ENCODE measurements at regions not wholly inside any gene's neighbourhood (a gene's known extent, or its start where the extent isn't known, plus 50 kb on each side); places are given as distances from the start of the nearest gene placed in this dataset.

DNA sequence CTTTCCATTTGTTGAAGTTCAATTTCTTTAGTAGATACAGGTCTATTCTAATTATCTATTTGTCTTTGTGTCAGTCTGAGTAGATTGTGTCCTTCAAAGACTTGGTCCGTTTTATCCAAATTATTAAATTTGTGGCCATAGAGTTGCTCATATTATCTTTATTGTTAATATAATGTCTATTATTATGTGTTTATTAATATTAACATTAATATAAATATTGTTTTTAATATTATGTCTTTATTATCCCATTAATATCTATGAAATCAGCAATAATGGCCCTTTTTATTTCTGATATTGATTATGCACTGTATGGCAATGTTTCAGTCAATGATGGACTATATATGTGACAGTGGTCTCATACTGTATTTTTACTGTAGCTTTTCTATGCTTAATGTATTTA lies 2067.3 kb upstream of the AGA start:
- DNase-seq, result no peak

DNA sequence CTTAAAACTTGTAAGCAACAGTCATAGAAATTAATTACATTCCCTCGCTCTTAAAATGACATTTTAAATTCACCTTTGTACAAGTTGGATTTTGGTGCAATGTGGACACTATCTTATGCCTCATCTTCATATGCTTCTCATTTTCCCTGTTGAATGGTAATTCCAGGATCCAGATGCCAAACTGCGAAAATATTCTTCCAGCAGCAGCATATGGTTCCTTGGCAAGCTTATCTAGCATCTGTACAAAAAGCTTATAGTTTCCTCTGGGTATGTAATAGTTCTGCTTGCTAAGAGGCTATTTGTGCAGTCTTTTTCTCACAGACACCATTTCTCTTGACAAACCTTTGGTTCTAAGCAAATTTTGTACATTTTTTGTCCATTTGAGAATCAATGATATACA lies 2079.7 kb upstream of the AGA start:
- no peak for DNase-seq

DNA sequence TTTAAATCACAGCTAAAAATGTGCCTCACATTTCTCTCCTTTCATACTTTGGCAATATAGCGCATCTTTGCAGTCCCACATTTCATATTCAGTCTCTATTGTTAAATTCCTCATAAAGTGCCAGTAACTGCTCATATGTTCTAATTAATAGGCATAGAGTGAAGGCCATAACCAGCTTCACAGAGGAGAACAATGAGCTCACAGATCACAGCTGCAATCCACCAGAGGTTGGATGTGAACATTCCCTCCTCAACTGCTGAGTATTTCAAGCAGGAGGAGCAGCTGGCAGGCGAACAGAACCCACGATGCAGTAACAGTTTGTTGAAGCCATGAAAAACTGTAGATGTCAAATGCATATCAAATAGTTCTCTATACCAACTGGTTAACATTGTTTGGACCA lies 2088.7 kb upstream of the AGA start:
- DNase-seq, result no peak

DNA sequence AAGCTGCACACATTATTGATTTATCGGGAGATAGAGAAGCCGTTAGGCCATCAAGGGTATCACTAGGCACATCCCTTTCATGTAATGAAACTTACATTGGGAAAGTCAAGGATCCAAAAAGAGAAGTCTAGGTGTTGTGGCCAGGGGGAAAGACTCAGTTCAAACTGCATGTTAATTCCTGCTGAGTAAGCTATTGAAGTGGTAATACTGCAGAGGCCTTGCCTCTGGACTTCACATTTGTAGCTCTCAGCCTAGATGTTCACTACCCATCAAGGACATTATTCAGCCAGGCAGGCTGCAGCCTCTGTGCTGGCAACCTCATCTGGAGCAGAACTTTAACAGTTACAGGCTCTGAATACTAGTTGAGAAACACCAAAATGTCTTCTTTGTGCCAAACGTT lies 2094.5 kb upstream of the AGA start:
- DNase-seq, result no peak

DNA sequence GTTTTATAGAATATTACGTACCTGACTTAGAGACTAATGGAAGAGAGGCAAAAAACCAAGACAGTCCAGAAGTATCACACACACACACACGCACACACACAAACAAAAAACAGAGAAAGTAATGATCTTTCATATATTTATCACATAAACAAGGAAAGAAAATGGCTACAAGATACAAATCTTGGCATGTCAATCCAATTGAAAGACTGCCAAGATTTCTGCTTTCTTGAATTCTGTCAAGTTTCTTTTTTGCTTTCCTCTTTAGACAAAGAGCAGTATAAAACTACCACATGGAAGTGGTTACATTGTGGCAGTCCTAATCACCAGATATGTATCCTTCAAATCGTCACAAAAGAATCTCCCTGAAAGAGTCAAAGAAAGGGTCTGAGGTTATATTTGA lies 2097.4 kb upstream of the AGA start:
- DNase-seq, result no peak

DNA sequence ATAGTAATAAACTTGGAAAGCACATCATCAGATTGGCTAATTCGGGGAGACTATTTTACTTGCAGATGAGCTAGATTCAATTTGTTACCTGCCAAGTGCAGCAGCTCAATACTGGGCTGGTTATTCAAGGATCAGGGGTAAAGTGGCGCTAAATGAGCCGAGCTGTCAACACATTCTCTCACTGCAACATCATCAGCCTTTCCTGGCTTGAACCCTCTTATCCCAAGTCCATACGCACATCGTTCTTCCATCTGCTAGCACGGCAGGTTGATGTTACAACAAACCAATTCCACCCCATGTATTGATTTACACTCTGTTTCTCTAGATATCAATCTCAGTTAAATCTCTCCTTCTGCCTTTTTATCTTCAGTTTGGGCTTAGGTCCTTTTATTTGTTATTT lies 2101.5 kb upstream of the AGA start:
- DNase-seq, result no peak

DNA sequence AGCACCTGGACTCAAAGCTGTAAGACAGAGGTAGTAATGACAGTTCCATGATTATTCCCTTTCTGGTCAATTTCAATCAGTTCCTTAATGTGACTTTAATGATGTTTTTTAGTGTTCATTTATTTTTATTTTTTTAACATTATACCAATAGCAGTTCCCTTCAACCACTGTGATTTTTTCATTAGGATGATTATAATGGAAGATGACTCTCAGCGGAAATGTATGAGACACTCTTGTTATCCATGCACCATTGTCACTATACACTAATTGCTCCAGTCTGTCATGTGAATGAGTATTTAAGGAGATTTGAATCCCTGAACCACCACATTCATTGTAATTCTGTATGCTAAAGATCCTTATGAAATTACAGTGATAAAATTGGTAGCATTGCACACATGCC lies 2102.3 kb upstream of the AGA start:
- no peak for DNase-seq

GRCh38 chr4:179552131-179552530 lies 2109.9 kb upstream of the AGA start:
- no peak for DNase-seq

- no peak for DNase-seq
Measured at GRCh38 chr4:179563741-179564140, 2121.5 kb upstream of the AGA start.

- no peak for DNase-seq
Measured at GRCh38 chr4:179569549-179569948, 2127.3 kb upstream of the AGA start.

GRCh38 chr4:179582164-179582905 lies 2140.1 kb upstream of the AGA start:
- DNase-seq, result no peak

- no peak for DNase-seq
Measured at GRCh38 chr4:179583221-179583620, 2141.0 kb upstream of the AGA start.

- DNase-seq, result no peak
Measured at GRCh38 chr4:179584101-179584500, 2141.9 kb upstream of the AGA start.

- no peak for DNase-seq
Measured at GRCh38 chr4:179585761-179586160, 2143.5 kb upstream of the AGA start.

DNA sequence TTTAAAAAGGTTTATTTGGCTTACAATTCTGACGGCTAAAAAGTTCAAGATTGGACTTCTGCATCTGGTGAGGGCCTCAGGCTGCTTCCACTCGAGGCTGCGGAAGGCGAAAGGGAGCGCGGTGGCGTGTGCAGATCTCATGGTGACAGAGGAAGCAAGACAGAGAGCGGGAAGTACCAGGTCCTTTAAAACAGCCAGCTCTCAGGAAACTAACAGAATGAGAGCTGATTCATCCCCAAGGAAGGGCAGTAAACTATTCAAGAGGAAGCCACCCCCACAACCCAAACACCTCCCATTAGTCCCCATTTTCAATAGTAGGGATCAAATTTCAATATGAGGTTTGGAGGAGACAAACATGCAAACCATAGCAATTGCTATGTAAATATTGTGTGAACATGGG lies 2144.2 kb upstream of the AGA start:
- DNase-seq, result no peak

GRCh38 chr4:179595671-179596410 lies 2153.6 kb upstream of the AGA start:
- no peak for DNase-seq

DNA sequence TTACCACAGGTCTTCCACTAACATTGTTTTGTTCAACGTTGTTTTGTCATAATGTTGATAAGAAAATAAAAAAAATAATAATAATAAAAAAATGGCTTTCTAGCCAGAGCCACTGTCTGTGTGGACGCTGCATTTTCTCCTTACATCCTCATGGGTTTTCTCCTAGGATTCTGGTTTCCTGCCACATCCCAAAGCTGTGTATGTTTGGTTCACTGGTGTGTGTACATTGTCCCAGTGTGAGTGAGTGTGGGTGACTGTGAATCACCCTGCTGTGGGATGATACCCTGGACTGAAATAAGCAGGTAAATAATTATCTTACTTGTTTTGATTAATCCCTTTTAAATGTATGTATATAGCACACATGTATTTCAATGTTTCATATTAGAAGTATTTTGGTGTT lies 2154.4 kb upstream of the AGA start:
- DNase-seq, result no peak

GRCh38 chr4:179597301-179597700 lies 2155.1 kb upstream of the AGA start:
- no peak for DNase-seq

DNA sequence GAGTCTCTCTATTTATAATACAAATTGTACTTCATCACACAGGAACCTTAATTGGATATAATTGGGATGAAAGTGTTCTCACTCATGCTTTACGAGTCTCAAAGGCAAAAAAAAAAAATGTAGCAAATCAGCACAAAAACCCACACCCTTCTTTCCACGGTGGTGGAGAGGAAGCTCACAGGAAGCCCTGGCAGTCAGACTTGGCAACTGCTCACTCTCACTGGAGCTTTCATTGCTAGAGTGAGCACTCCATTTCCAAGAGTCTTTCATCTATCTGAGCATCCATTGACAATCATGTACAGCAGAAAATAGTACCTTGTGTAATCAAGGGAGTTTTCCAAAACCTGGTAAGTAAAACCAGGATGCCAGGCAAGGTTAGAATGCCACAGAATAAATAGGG lies 2159.4 kb upstream of the AGA start:
- no peak for DNase-seq

DNA sequence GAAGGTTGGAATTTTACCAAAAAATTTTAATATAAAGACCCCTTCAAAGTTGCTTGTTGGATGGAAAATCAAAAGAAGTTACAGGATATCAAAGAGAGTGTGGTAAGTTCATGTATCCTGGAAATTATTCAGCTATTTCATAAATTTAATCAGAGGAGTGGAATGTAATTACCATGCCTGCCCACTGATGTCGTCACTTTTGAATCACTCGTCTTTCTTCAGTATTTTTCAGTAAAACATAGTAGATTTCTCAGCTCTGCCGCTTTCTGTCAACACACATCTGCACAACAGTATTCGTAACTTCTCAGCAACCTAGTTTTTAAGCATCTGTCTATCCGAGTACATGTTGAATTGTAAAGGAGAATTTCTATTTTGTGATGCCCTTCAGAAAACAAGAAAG lies 2163.0 kb upstream of the AGA start:
- DNase-seq, result no peak

DNA sequence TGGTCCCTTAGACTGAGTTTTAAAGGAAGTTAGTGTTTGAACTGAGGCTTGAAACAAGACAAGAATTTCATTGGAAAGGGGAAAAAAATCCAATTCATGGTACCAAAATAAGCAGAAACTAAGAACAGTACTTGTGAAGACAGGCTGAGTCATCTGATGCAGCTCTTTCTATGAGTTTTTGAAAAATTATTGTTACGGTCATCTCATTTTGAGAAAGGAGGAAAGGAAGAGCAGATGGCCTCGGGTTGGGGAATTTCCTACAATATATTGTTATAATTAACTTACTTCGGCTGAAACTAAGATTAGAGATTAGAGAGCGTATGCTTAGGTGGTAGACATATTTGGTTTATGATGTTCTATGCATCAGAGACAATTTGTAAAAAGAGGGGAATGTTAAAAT lies 2164.8 kb upstream of the AGA start:
- no peak for DNase-seq

- DNase-seq, result no peak
Measured at GRCh38 chr4:179615704-179616103, 2173.5 kb upstream of the AGA start.

- no peak for DNase-seq
Measured at GRCh38 chr4:179618966-179619365, 2176.7 kb upstream of the AGA start.

DNA sequence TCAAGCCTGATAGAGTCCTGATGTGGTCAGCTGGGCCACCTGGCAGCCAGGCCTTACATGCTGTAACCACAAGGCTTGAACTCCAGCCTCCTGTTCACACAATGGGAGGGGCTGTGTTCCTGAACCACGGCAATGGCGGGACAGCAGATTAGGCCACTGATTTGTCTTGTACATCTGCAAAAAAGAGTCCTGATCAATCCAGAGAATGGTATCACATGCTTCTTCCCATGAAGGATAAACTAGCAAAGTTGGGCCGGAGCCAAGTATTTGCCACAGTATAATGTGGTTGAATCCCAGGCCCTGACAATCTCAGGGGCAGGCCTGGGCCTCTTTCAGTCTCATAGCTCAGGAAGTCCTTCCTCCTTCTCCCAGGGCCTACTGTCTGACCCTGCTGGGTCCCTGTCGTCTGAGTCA lies 2182.5 kb upstream of the AGA start:
- DNase-seq, result no peak

DNA sequence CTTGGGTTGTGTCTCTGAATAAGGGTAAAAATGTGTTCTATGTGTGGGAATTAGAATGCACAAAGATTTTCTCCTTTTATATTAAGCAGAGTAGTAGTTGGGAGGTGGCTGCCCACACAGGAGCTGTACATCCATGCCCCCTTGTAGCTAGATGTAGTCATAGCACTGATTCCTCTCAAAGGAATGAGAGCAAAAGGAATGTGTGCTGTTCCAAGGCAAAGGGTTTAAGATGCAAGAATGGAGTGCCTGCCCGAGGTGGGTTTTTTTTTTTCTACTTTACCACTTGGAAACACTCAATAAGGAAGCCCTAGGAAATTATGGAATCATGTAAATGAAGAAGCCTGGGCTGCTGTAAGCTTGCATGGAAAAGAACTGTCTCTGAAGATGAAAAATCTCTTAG lies 2183.2 kb upstream of the AGA start:
- DNase-seq, result no peak
